SKM-1 (cell line): ENCODE measurements at regions not wholly inside any gene's neighbourhood (a gene's known extent, or its start where the extent isn't known, plus 50 kb on each side); places are given as distances from the start of the nearest gene placed in this dataset.
"Not testable (repeated sequence)": the region's sequence is repeated elsewhere in the genome, so short reads cannot be mapped to it uniquely, and the experiment has no call there.

Source experiments
- DNase-seq: peaks from one replicate; lab custom pipeline; 2025; ENCODE audit not compliant: unreplicated experiment; lab: John Stamatoyannopoulos, UW

- no peak for DNase-seq
Observed at GRCh38 chr3:67979342-67979741, 324.9 kb upstream of the SUCLG2 start.

- no peak for DNase-seq
Observed at GRCh38 chr3:67977762-67978161, 323.4 kb upstream of the SUCLG2 start.

- DNase-seq: no peak
Observed at GRCh38 chr3:67976663-67977062, 322.3 kb upstream of the SUCLG2 start.

GRCh38 chr3:67964596-67964995 lies 310.2 kb upstream of the SUCLG2 start:
- no peak for DNase-seq

GRCh38 chr3:67957268-67957667 lies 302.9 kb upstream of the SUCLG2 start:
- DNase-seq: no peak

GRCh38 chr3:67947808-67948508 lies 293.5 kb upstream of the SUCLG2 start:
- no peak for DNase-seq

- no peak for DNase-seq
Observed at GRCh38 chr3:67946436-67946835, 292.0 kb upstream of the SUCLG2 start.

GRCh38 chr3:67943546-67943945 lies 289.1 kb upstream of the SUCLG2 start:
- DNase-seq: no peak

GRCh38 chr3:67941433-67942030 lies 287.1 kb upstream of the SUCLG2 start:
- no peak for DNase-seq

GRCh38 chr3:67940210-67940952 lies 286.0 kb upstream of the SUCLG2 start:
- DNase-seq: peak; percentile 84

- no peak for DNase-seq
Observed at GRCh38 chr3:67937498-67938118, 283.2 kb upstream of the SUCLG2 start.

GRCh38 chr3:67930394-67930793 lies 276.0 kb upstream of the SUCLG2 start:
- not testable (repeated sequence) for DNase-seq

GRCh38 chr3:67923796-67924195 lies 269.4 kb upstream of the SUCLG2 start:
- peak; percentile 73 for DNase-seq

- no peak for DNase-seq
Observed at GRCh38 chr3:67920969-67921368, 266.6 kb upstream of the SUCLG2 start.

- DNase-seq: no peak
Observed at GRCh38 chr3:67920311-67920710, 265.9 kb upstream of the SUCLG2 start.

GRCh38 chr3:67916353-67916752 lies 261.9 kb upstream of the SUCLG2 start:
- no peak for DNase-seq

- DNase-seq: no peak
Observed at GRCh38 chr3:67907735-67908134, 253.3 kb upstream of the SUCLG2 start.

- DNase-seq: no peak
Observed at GRCh38 chr3:67906261-67906660, 251.8 kb upstream of the SUCLG2 start.

- no peak for DNase-seq
Observed at GRCh38 chr3:67901681-67902080, 247.3 kb upstream of the SUCLG2 start.

- DNase-seq: no peak
Observed at GRCh38 chr3:67898916-67899315, 244.5 kb upstream of the SUCLG2 start.
